Endothelial cell of umbilical vein (primary cell): ENCODE measurements at regions not wholly inside any gene's neighbourhood (a gene's known extent, or its start where the extent isn't known, plus 50 kb on each side); places are given as distances from the start of the nearest gene placed in this dataset.

Source experiments
- CTCF ChIP-seq, 2 donors: IDR thresholded peaks; 1 replicate in 1 of 2; 2 replicates in 1 of 2; pipeline ENCODE4 v1.5.1; 2011; ENCODE audit warnings: low read length in 2 of 2, mild to moderate bottlenecking in 2 of 2, moderate library complexity in 2 of 2, control low read depth in 1 of 2, inconsistent platforms in 1 of 2, low read depth in 1 of 2; ENCODE audit not compliant: insufficient read depth in 1 of 2; ENCODE audit errors: extremely low read depth in 1 of 2
- EZH2 ChIP-seq: IDR thresholded peaks from 2 replicates; pipeline ENCODE4 v1.6.1; 2012; ENCODE audit warnings: borderline replicate concordance, low read depth, mild to moderate bottlenecking, moderate library complexity, low read length, inconsistent platforms; ENCODE audit not compliant: severe bottlenecking
- FOS ChIP-seq: IDR thresholded peaks from 2 replicates; pipeline ENCODE4 v1.6.1; 2011; ENCODE audit warnings: mild to moderate bottlenecking, low read length, moderate library complexity, borderline replicate concordance; ENCODE audit not compliant: insufficient read depth
- GATA2 ChIP-seq: IDR thresholded peaks from 2 replicates; pipeline ENCODE4 v1.7.0; 2011; ENCODE audit warnings: low read depth, mild to moderate bottlenecking, moderate library complexity, mixed read lengths, low read length; ENCODE audit not compliant: insufficient read length, insufficient read depth
- JUN ChIP-seq: IDR thresholded peaks from 2 replicates; pipeline ENCODE4 v1.6.1; 2011; ENCODE audit warnings: borderline replicate concordance, low read depth; ENCODE audit not compliant: insufficient read length, insufficient read depth
- MAX ChIP-seq: IDR thresholded peaks from 2 replicates; pipeline ENCODE4 v1.6.1; 2011; ENCODE audit not compliant: insufficient read depth, insufficient read length
- MYC ChIP-seq: IDR thresholded peaks from one replicate; pipeline ENCODE4 v1.6.1; 2011; ENCODE audit warnings: mild to moderate bottlenecking, low read depth, low read length
- POLR2A ChIP-seq: IDR thresholded peaks from 2 replicates; pipeline ENCODE4 v1.6.1; 2012; ENCODE audit warnings: low read depth, mild to moderate bottlenecking, control low read depth, low read length
- POLR2AphosphoS5 ChIP-seq: IDR thresholded peaks from 2 replicates; pipeline ENCODE4 v1.6.1; 2012; ENCODE audit warnings: low read depth, mild to moderate bottlenecking, control low read depth, low read length, moderate library complexity; ENCODE audit not compliant: insufficient read depth

- TF ChIP-seq EZH2, result no peak
- TF ChIP-seq POLR2A, result no peak
- no peak for TF ChIP-seq FOS
- no peak for TF ChIP-seq MYC
- no peak for TF ChIP-seq CTCF (IDR thresholded peaks at IDR 0.05; ENCODE audit: extremely low read depth in 1 of 2, insufficient read depth in 1 of 2, low read depth in 1 of 2, low read length in 2 of 2)
- TF ChIP-seq JUN, result no peak
- TF ChIP-seq POLR2AphosphoS5, result no peak
- TF ChIP-seq MAX, result no peak
- TF ChIP-seq GATA2, result no peak
Measured at GRCh38 chr2:21411741-21412140, 288.0 kb downstream of the TDRD15 start.
